Astrocyte (in vitro differentiated cells and primary cell): ENCODE measurements at regions not wholly inside any gene's neighbourhood (a gene's known extent, or its start where the extent isn't known, plus 50 kb on each side); places are given as distances from the start of the nearest gene placed in this dataset.

Source experiments
- DNase-seq: peaks from one replicate; pipeline ENCODE4 v3.0.0-alpha.2; 2010; ENCODE audit warnings: low read depth
- FAIRE-seq: peaks from 2 replicates; lab custom pipeline; 2011; peaks lifted over from hg19 to GRCh38; lab: Jason Lieb, UNC
- H2AFZ ChIP-seq: 2 replicates; pipeline ENCODE4 v1.6.0; 2012; ENCODE audit warnings: low read depth, low read length, inconsistent platforms
- H3K27ac ChIP-seq: 2 replicates; pipeline ENCODE4 v1.5.1; 2011; ENCODE audit warnings: low read depth, low read length, inconsistent platforms
- H3K27me3 ChIP-seq: 2 replicates; pipeline ENCODE4 v1.6.0; 2011; ENCODE audit warnings: low read length, inconsistent platforms; ENCODE audit not compliant: insufficient read depth
- H3K36me3 ChIP-seq: 2 replicates; pipeline ENCODE4 v1.5.1; 2011; ENCODE audit warnings: low read length, inconsistent platforms; ENCODE audit not compliant: insufficient read depth
- H3K4me1 ChIP-seq: 2 replicates; pipeline ENCODE4 v1.5.1; 2011; ENCODE audit warnings: low read length, inconsistent platforms; ENCODE audit not compliant: insufficient read depth
- H3K4me2 ChIP-seq: 2 replicates; pipeline ENCODE4 v1.6.0; 2012; ENCODE audit warnings: low read length, inconsistent platforms
- H3K4me3 ChIP-seq: 2 replicates; pipeline ENCODE4 v1.5.1; 2011; ENCODE audit warnings: low read depth, mild to moderate bottlenecking, low read length, inconsistent platforms; ENCODE audit not compliant: insufficient read depth
- H3K79me2 ChIP-seq: 2 replicates; pipeline ENCODE4 v1.6.0; 2012; ENCODE audit warnings: mild to moderate bottlenecking, low read length, inconsistent platforms; ENCODE audit not compliant: insufficient read depth
- H3K9ac ChIP-seq: 2 replicates; pipeline ENCODE4 v1.6.0; 2012; ENCODE audit warnings: mild to moderate bottlenecking, low read length, inconsistent platforms
- H3K9me3 ChIP-seq: 2 replicates; pipeline ENCODE4 v1.5.1; 2012; ENCODE audit warnings: low read depth, mild to moderate bottlenecking, low read length, inconsistent platforms; ENCODE audit not compliant: insufficient read depth
- H4K20me1 ChIP-seq: 2 replicates; pipeline ENCODE4 v1.6.0; 2012; ENCODE audit warnings: low read length, inconsistent platforms; ENCODE audit not compliant: insufficient read depth
- H3K27ac Mint-ChIP-seq: one replicate; pipeline ENCODE4 v1.8.0; 2021; ENCODE audit warnings: mild to moderate bottlenecking, mixed read lengths; ENCODE audit not compliant: unreplicated experiment
- H3K27me3 Mint-ChIP-seq: one replicate; pipeline ENCODE4 v1.8.0; 2021; ENCODE audit warnings: low read depth, mixed read lengths; ENCODE audit not compliant: unreplicated experiment
- H3K36me3 Mint-ChIP-seq: one replicate; pipeline ENCODE4 v1.8.0; 2021; ENCODE audit warnings: low read depth, mixed read lengths; ENCODE audit not compliant: unreplicated experiment
- H3K4me1 Mint-ChIP-seq: one replicate; pipeline ENCODE4 v1.8.0; 2021; ENCODE audit warnings: low read depth, mixed read lengths; ENCODE audit not compliant: unreplicated experiment
- H3K4me3 Mint-ChIP-seq: one replicate; pipeline ENCODE4 v1.8.0; 2021; ENCODE audit warnings: mild to moderate bottlenecking, moderate library complexity, mixed read lengths; ENCODE audit not compliant: unreplicated experiment
- H3K9me3 Mint-ChIP-seq: one replicate; pipeline ENCODE4 v1.8.0; 2021; ENCODE audit warnings: mild to moderate bottlenecking, mixed read lengths; ENCODE audit not compliant: unreplicated experiment
- CTCF ChIP-seq: IDR thresholded peaks from 2 replicates; pipeline ENCODE4 v1.5.1; 2011; ENCODE audit warnings: low read depth, mild to moderate bottlenecking, inconsistent platforms, low read length, moderate library complexity; ENCODE audit not compliant: insufficient read depth
- EZH2 ChIP-seq: IDR thresholded peaks from 2 replicates; pipeline ENCODE4 v1.6.1; 2012; ENCODE audit warnings: mild to moderate bottlenecking, low read length, inconsistent platforms; ENCODE audit not compliant: insufficient read depth

GRCh38 chr11:86741484-86741835, 58.9 kb upstream of the PRSS23 start:
- no peaks in the 10 kb centered on the region for H3K27me3 Mint-ChIP-seq
- no peaks in the 10 kb centered on the region for H3K79me2 ChIP-seq
- no peak for FAIRE-seq
- peaks cover 4% of the 10 kb centered on the region for H3K9me3 Mint-ChIP-seq
- H2AFZ ChIP-seq = no peak overlapping the region
- H3K27ac ChIP-seq = peak overlapping the region; percentile 99
- peak overlapping the region; percentile 100 for H3K27ac Mint-ChIP-seq
- H3K4me1 Mint-ChIP-seq = peaks cover 74% of the 10 kb centered on the region
- H3K4me1 ChIP-seq = peaks cover 69% of the 10 kb centered on the region
- H3K27me3 ChIP-seq = no peaks in the 10 kb centered on the region
- peak overlapping the region; percentile 78 for H3K4me2 ChIP-seq
- no peaks in the 10 kb centered on the region for H3K36me3 Mint-ChIP-seq
- H3K9me3 ChIP-seq = no peaks in the 10 kb centered on the region
- peak overlapping the region; percentile 25 for H3K4me3 ChIP-seq
- no peak for DNase-seq
- H4K20me1 ChIP-seq = no peaks in the 10 kb centered on the region
- no peaks in the 10 kb centered on the region for H3K36me3 ChIP-seq
- no peak overlapping the region for H3K4me3 Mint-ChIP-seq
- no peak for TF ChIP-seq EZH2
- TF ChIP-seq CTCF = no peak
- peak overlapping the region; percentile 80 for H3K9ac ChIP-seq

GRCh38 chr11:86740628-86741483, 59.5 kb upstream of the PRSS23 start:
- peak overlapping the region; percentile 80 for H3K9ac ChIP-seq
- H3K4me3 ChIP-seq = peak overlapping the region; percentile 25
- H3K4me1 ChIP-seq = peaks cover 71% of the 10 kb centered on the region
- Mint-ChIP-seq H3K27ac (peak overlapping the region; percentile 100), H3K27me3 (no peaks in the 10 kb centered on the region), H3K4me3 (peak overlapping the region; percentile 64), H3K4me1 (peaks cover 72% of the 10 kb centered on the region), H3K36me3 (no peaks in the 10 kb centered on the region), H3K9me3 (peaks cover 4% of the 10 kb centered on the region)
- H3K27ac ChIP-seq = peak overlapping the region; percentile 99
- TF ChIP-seq EZH2 = no peak
- TF ChIP-seq CTCF = no peak
- H2AFZ ChIP-seq = no peak overlapping the region
- H3K36me3 ChIP-seq = no peaks in the 10 kb centered on the region
- peak; percentile 55 for FAIRE-seq
- H3K4me2 ChIP-seq = peak overlapping the region; percentile 78
- no peaks in the 10 kb centered on the region for H4K20me1 ChIP-seq
- no peaks in the 10 kb centered on the region for H3K79me2 ChIP-seq
- DNase-seq = peak; percentile 96
- no peaks in the 10 kb centered on the region for H3K27me3 ChIP-seq
- no peaks in the 10 kb centered on the region for H3K9me3 ChIP-seq

- Mint-ChIP-seq H3K27ac (peak overlapping the region; percentile 77), H3K4me1 (peaks cover 63% of the 10 kb centered on the region), H3K4me3 (no peak overlapping the region), H3K36me3 (no peaks in the 10 kb centered on the region), H3K27me3 (no peaks in the 10 kb centered on the region), H3K9me3 (no peaks in the 10 kb centered on the region)
- Histone ChIP-seq H3K4me3 (no peak overlapping the region), H3K27me3 (no peaks in the 10 kb centered on the region), H3K9ac (no peak overlapping the region), H3K4me2 (no peak overlapping the region), H3K36me3 (no peaks in the 10 kb centered on the region), H3K27ac (no peak overlapping the region), H3K79me2 (no peaks in the 10 kb centered on the region), H3K9me3 (no peaks in the 10 kb centered on the region), H3K4me1 (peaks cover 68% of the 10 kb centered on the region), H2AFZ (no peak overlapping the region), H4K20me1 (no peaks in the 10 kb centered on the region)
- FAIRE-seq (no peak), DNase-seq (no peak)
- no peak for TF ChIP-seq EZH2
- no peak for TF ChIP-seq CTCF
Measured at GRCh38 chr11:86738568-86738967, 61.8 kb upstream of the PRSS23 start.
